HCT116 (cell line): ENCODE measurements at regions not wholly inside any gene's neighbourhood (a gene's known extent, or its start where the extent isn't known, plus 50 kb on each side); places are given as distances from the start of the nearest gene placed in this dataset.
"Not testable (repeated sequence)": the region's sequence is repeated elsewhere in the genome, so short reads cannot be mapped to it uniquely, and the experiment has no call there.

Experiments used
- ATAC-seq: fragments of 200-7000 bp; cut with Tn5 transposase; 2 replicates; pipeline ENCODE4 v1.9.1; 2020; ENCODE audit warnings: mild to moderate bottlenecking, moderate library complexity
- BruUV-seq: library from RNA; stranded (reverse); fragments of 400-500 nt; replicated peaks from 2 replicates; lab custom pipeline; 2021; lab: Mats Ljungman, UMichigan
- CTCF ChIA-PET: fragments of 300-600 bp; sonication (Branson Sonifier 250); formaldehyde crosslinking; loops from one replicate; lab custom pipeline; 2021; ENCODE audit warnings: antibody characterized with exemption; lab: Charles Lee
- POLR2A ChIA-PET: fragments of 300-600, 350-600 bp; sonication (Branson Sonifier 250); formaldehyde crosslinking; loops from one replicate; lab custom pipeline; 2021; ENCODE audit warnings: antibody characterized with exemption; lab: Charles Lee
- RAD21 ChIA-PET, 2 experiments: fragments of 300-600 bp; sonication (Branson Sonifier 250); formaldehyde crosslinking; loops; one replicate each; lab custom pipeline; 2023; ENCODE audit warnings: low total read pairs in 2 of 2; ENCODE audit not compliant: uncharacterized antibody in 2 of 2, unreplicated experiment in 2 of 2, low non-redundant PET in 1 of 2; lab: Charles Lee
- DNase-seq: peaks from one replicate; pipeline ENCODE4 v3.0.0-alpha.2; 2010; ENCODE audit warnings: low read depth, low spot score
- H2AFZ ChIP-seq: fragments of 200-600 bp; shearing (Covaris generic), sonication (generic); 2 replicates; pipeline ENCODE4 v1.6.1; 2017; ENCODE audit warnings: low read depth, mixed run types, mixed read lengths, antibody characterized with exemption, low read length; ENCODE audit not compliant: poor library complexity, severe bottlenecking
- H3K27ac ChIP-seq: 2 replicates; pipeline ENCODE4 v1.5.1; 2012; ENCODE audit warnings: low read depth, low read length
- H3K27me3 ChIP-seq: fragments of 200-600 bp; sonication (generic); 2 replicates; pipeline ENCODE4 v1.6.1; 2016; ENCODE audit warnings: mixed run types, low read length, mixed read lengths; ENCODE audit not compliant: insufficient read depth
- H3K36me3 ChIP-seq, 2 experiments: fragments of 200-500 bp in 1 of 2; fragments of 200-600 bp in 1 of 2; sonication (Bioruptor generic) in 1 of 2; sonication (generic) in 1 of 2; 2 replicates each; pipeline versions ENCODE4 v1.5.1 to v1.6.1; 2014 to 2016; ENCODE audit warnings: low read length in 2 of 2, inconsistent platforms in 1 of 2, mixed read lengths in 1 of 2, mixed run types in 1 of 2; ENCODE audit not compliant: insufficient read depth in 2 of 2, control insufficient read depth in 1 of 2
- H3K4me1 ChIP-seq, 2 experiments: fragments of 200-600 bp in 1 of 2; sonication (generic) in 1 of 2; 2 replicates each; pipeline versions ENCODE4 v1.5.1 to v1.6.1; 2012 to 2017; ENCODE audit warnings: low read length in 2 of 2, inconsistent platforms in 1 of 2, mild to moderate bottlenecking in 1 of 2, mixed read lengths in 1 of 2, mixed run types in 1 of 2, moderate library complexity in 1 of 2; ENCODE audit not compliant: insufficient read depth in 2 of 2, control insufficient read depth in 1 of 2
- H3K4me2 ChIP-seq: fragments of 200-600 bp; sonication (generic); 2 replicates; pipeline ENCODE4 v1.6.1; 2017; ENCODE audit warnings: mixed run types, low read length, mixed read lengths
- H3K4me3 ChIP-seq, 2 experiments: fragments of 200-600 bp in 1 of 2; sonication (generic) in 1 of 2; replicated peaks in 1 of 2; 2 replicates each; pipeline ENCODE4 v1.5.1; 2011 to 2016; ENCODE audit warnings: low read length in 2 of 2, control low read depth in 1 of 2, low read depth in 1 of 2, mild to moderate bottlenecking in 1 of 2, mixed read lengths in 1 of 2, mixed run types in 1 of 2
- H3K79me2 ChIP-seq: fragments of 200-600 bp; sonication (generic); 2 replicates; pipeline ENCODE4 v1.6.1; 2017; ENCODE audit warnings: mild to moderate bottlenecking, mixed run types, low read length, moderate library complexity, mixed read lengths; ENCODE audit not compliant: insufficient read depth
- H3K9ac ChIP-seq: fragments of 200-600 bp; sonication (generic); 2 replicates; pipeline ENCODE4 v1.6.1; 2016; ENCODE audit warnings: low read length, mixed read lengths
- H3K9me2 ChIP-seq: fragments of 200-600 bp; sonication (generic), shearing (Covaris generic); 2 replicates; pipeline ENCODE4 v1.6.1; 2017; ENCODE audit warnings: mixed run types, mild to moderate bottlenecking, moderate library complexity; ENCODE audit not compliant: insufficient read depth
- H3K9me3 ChIP-seq, 2 experiments: fragments of 200-500 bp in 1 of 2; fragments of 200-600 bp in 1 of 2; sonication (Bioruptor generic) in 1 of 2; sonication (generic) in 1 of 2; 2 replicates each; pipeline ENCODE4 v1.6.1; 2014 to 2017; ENCODE audit warnings: low read length in 2 of 2, mixed read lengths in 2 of 2, inconsistent platforms in 1 of 2, low read depth in 1 of 2, mild to moderate bottlenecking in 1 of 2, mixed run types in 1 of 2, moderate library complexity in 1 of 2; ENCODE audit not compliant: control insufficient read depth in 1 of 2, insufficient read depth in 1 of 2
- H4K20me1 ChIP-seq: fragments of 200-600 bp; sonication (generic), shearing (Covaris generic); 2 replicates; pipeline ENCODE4 v1.6.1; 2017; ENCODE audit warnings: mixed run types, mild to moderate bottlenecking, moderate library complexity; ENCODE audit not compliant: insufficient read depth
- CEBPB ChIP-seq: IDR thresholded peaks from 2 replicates; pipeline ENCODE4 v1.6.1; 2012; ENCODE audit warnings: low read depth
- CTCF ChIP-seq, 3 experiments: fragments of 200-600 bp in 1 of 3; sonication (generic) in 1 of 3; IDR thresholded peaks in 2 of 3; conservative IDR thresholded peaks in 1 of 3; 2 replicates each; pipeline ENCODE4 v1.5.1; 2012 to 2017; ENCODE audit warnings: low read depth in 2 of 3, low read length in 2 of 3, antibody characterized with exemption in 1 of 3, borderline replicate concordance in 1 of 3, control low read depth in 1 of 3, mild to moderate bottlenecking in 1 of 3, mixed read lengths in 1 of 3, mixed run types in 1 of 3, moderate library complexity in 1 of 3; ENCODE audit not compliant: insufficient read depth in 1 of 3
- JUND ChIP-seq: IDR thresholded peaks from 2 replicates; pipeline ENCODE4 v1.6.1; 2012
- MAX ChIP-seq: IDR thresholded peaks from 2 replicates; pipeline ENCODE4 v1.6.1; 2012
- RAD21 ChIP-seq: IDR thresholded peaks from 2 replicates; pipeline ENCODE4 v1.6.1; 2012; ENCODE audit warnings: low read depth, mild to moderate bottlenecking
- REST ChIP-seq: IDR thresholded peaks from 2 replicates; pipeline ENCODE4 v1.6.1; 2012; ENCODE audit warnings: low read depth
- SRF ChIP-seq: IDR thresholded peaks from 2 replicates; pipeline ENCODE4 v1.6.1; 2012; ENCODE audit warnings: low read depth
- TCF7L2 ChIP-seq: IDR thresholded peaks from 2 replicates; pipeline ENCODE4 v1.7.0; 2011; ENCODE audit warnings: borderline replicate concordance, inconsistent platforms; ENCODE audit not compliant: insufficient read depth, insufficient read length; ENCODE audit errors: extremely low read depth
- intact Hi-C: fragments of 100-400 bp; cut with micrococcal nuclease; formaldehyde crosslinking; loops from 2 replicates; pipeline ENCODE4 v1.10.0; 2022

- POLR2A ChIA-PET: no interaction called here
- Histone ChIP-seq H3K79me2 (no peaks in the 10 kb centered on the region), H3K9me3 (no peaks in the 10 kb centered on the region), H4K20me1 (no peaks in the 10 kb centered on the region), H3K4me2 (no peak overlapping the region), H3K27ac (no peak overlapping the region), H3K36me3 (no peaks in the 10 kb centered on the region), H3K9me2 (no peaks in the 10 kb centered on the region), H3K9ac (no peak overlapping the region), H3K27me3 (no peaks in the 10 kb centered on the region), H3K4me3 (no peak overlapping the region), H2AFZ (no peak overlapping the region), H3K4me1 (no peaks in the 10 kb centered on the region)
- no TSS peak for BruUV-seq
- no peak for TF ChIP-seq TCF7L2
- no peak for TF ChIP-seq MAX
- TF ChIP-seq CEBPB: no peak
- no peak for TF ChIP-seq JUND
- TF ChIP-seq CTCF (IDR thresholded peaks at IDR 0.05 in 2 of 3, conservative IDR thresholded peaks at IDR 0.05 in 1 of 3; ENCODE audit: borderline replicate concordance in 1 of 3, insufficient read depth in 1 of 3, low read depth in 2 of 3, low read length in 2 of 3): no peak
- no peak for TF ChIP-seq REST
- no peak for TF ChIP-seq RAD21
- TF ChIP-seq SRF: no peak
- intact Hi-C loops: no loop called here
- no peak for DNase-seq
- CTCF ChIA-PET: no interaction called here
- RAD21 ChIA-PET: no interaction called here
- ATAC-seq: no peak
Measured at GRCh38 chr7:119886007-119886406, 387.0 kb upstream of the KCND2 start.

- DNase-seq, intact Hi-C loops, H3K4me1 ChIP-seq, H3K9ac ChIP-seq, H3K27ac ChIP-seq, H3K36me3 ChIP-seq, CTCF ChIA-PET, H2AFZ ChIP-seq, BruUV-seq, H3K9me3 ChIP-seq, RAD21 ChIA-PET, H3K27me3 ChIP-seq, POLR2A ChIA-PET, H3K4me2 ChIP-seq, H3K9me2 ChIP-seq, H3K4me3 ChIP-seq, H4K20me1 ChIP-seq, ATAC-seq, H3K79me2 ChIP-seq: not testable (repeated sequence)
Measured at GRCh38 chr7:119886525-119886924, 386.4 kb upstream of the KCND2 start.
